HG03108 (cell line): ENCODE measurements at regions not wholly inside any gene's neighbourhood (a gene's known extent, or its start where the extent isn't known, plus 50 kb on each side); places are given as distances from the start of the nearest gene placed in this dataset.

ENCODE experiments used
- ATAC-seq: cut with Tn5 transposase; IDR thresholded peaks from one replicate; pipeline ENCODE4 v1.9.1; 2021; ENCODE audit warnings: moderate library complexity; ENCODE audit not compliant: unreplicated experiment

DNA sequence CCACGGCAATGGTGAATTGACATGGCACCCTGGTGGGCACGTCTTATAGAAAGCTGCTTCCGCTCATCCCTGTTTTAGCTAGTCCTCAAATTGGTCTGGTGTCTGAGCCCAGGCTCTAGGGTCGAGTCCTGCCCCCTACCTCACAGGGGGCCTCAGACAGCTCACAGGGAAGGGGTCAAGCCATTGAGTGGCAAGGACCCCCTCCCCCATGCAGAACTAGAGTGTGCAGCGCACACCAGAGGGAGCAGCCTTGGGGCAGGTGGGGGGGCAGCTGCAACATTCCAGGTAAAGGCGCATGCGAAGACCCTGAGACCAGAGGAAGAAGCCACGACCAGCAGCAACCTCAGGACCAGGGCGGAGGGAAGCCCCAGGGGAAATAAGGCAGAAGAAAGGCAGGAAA is 240.4 kb upstream of the PPP2R2D start:
- no peak for ATAC-seq

DNA sequence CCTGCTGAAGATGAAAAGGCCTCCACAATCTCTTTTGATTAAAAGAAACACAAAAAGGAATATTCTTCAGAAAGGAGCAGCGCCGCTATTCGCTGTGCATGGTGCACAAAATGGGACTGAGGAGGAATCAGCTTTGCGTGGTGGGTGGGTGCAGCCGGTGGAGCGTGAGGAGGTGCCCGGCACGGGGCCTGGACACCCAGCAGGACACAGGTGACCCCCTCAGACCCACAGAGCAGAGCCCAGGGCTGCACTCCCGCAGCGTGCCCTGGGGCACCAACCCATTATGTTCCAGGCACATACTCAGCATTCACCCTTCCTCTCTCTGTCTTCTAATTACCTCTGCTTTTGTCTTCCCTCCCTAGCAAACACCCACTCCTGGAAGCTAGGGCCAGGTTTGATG is 238.0 kb upstream of the PPP2R2D start:
- no peak for ATAC-seq

GRCh38 chr10:131663351-131663750 is 237.5 kb upstream of the PPP2R2D start:
- no peak for ATAC-seq

DNA sequence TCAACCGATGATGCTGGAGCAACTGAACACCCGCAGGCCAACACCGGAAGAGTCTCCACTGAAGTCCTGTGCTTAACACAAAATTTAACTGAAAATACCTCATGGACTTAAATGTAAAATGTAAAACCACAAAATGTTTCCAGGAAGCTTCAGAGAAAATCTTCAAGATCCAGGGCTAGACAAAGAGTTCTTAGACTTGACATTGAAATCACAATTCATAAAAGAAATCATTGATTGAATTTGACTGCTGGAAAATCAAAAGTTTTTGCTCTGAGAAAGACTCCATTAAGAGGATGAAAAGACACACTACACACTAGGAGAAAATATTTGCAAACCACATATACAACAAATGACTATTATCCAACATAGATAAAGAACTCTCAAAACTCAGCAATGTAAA is 234.7 kb upstream of the PPP2R2D start:
- ATAC-seq = no peak

DNA sequence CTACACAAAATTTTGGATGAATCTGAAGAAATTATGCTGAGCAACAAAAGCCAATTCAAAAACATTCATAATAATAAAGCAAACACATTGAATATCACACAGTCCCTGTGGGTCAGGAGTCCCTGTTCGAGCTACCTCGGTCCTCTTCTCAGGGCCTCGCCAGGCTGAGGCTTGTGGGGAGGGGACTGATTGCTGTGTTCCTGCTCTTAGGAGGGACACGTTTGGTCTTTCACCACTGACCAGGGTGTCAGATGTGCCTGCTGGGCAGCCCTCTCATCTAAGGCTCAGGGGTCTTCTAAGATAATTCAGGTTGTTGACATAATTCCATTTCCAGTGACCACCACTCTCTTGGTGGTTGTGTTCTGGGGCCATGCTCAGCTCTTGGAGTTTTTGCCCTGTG is 233.8 kb upstream of the PPP2R2D start:
- no peak for ATAC-seq

GRCh38 chr10:131667561-131667960 is 233.2 kb upstream of the PPP2R2D start:
- no peak for ATAC-seq

GRCh38 chr10:131668903-131669302 is 231.9 kb upstream of the PPP2R2D start:
- no peak for ATAC-seq

- no peak for ATAC-seq
Measured at GRCh38 chr10:131669838-131670237, 231.0 kb upstream of the PPP2R2D start.

GRCh38 chr10:131670341-131670740 is 230.5 kb upstream of the PPP2R2D start:
- no peak for ATAC-seq

- ATAC-seq = no peak
Measured at GRCh38 chr10:131673396-131673795, 227.4 kb upstream of the PPP2R2D start.

- ATAC-seq = no peak
Measured at GRCh38 chr10:131674130-131674529, 226.7 kb upstream of the PPP2R2D start.

GRCh38 chr10:131675104-131675503 is 225.7 kb upstream of the PPP2R2D start:
- no peak for ATAC-seq

DNA sequence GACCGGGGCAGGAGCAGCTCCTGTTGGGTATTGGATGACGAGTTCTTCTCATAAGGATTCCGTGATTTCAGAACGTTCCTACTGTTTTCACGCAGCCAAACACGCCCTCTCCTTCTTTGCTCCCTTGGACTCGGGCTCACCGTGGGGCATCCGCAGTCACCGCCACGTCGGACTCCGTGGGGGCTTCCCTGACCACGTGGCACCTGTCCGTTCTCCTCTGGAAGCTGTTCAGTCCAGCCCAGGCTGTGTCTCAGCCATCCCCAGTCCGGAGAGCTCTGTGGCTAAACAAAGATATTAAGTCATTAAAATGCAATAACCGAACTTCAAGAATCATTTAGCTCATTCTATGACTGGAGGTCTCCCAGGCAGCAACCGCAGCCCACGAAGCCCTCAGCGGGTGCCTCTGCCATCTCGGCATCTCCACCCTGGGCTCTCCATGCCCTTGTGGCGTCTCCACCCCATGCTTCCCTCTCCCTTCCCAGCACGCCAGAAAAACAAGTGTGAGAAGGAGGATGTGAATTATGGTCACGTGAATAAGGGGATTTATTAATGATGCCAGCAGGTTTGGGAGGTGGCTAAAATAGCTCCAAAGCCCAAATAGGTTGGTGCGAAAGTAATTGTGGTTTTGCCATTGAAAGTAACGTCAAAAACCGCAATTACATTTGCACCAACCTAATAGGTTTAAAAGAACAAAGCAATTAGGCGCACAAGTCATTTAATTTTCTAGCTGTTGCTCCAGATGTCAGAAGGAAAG is 224.6 kb upstream of the PPP2R2D start:
- no peak for ATAC-seq

DNA sequence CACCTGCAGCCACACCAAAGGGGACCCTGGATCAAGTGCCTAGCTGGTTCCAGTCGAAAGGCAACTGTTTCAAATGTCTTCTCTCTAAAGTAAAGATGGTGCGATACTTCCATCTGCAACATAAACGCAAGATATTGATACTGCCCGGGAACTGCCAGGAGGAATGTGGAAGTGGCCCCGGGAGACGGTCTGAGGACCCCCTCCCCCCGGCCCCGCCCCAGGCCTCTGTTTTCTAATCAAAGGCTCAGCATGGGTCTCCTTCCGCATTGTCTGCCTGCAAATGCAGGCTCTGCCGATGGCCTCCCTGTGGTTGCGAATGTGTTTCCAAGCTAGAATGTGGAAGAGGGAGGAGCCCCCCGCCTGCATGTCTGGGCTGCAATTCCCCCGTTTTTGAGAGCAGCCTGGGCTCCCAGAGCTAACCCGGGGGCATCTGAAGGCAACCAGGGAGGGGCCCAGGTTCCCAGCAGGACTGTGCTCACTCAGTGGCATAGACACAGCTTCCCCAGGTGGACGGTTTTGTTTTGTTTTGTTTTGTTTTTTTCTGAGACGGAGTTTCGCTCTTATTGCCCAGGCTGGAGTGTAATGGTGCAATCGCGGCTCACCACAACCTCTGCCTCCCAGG is 223.9 kb upstream of the PPP2R2D start:
- no peak for ATAC-seq

DNA sequence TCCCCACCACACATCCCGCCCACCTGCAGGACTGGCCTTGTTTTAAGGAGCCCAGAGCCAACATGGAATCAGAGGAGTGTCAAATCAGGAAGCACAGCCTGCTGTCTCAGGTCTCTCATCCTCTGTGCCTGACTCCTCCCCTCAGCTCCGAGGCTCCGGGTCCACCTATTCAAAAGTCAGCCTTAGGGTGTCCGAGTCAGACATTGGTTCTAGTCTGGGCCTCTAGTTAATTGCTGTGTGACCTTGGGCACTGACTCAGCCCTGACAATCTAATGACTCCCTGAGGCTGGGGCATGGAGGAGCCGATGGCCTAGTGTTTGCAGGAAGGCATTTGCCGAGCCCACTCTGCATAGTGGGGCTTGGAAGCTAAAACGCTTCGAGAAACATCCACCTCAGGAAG is 223.1 kb upstream of the PPP2R2D start:
- ATAC-seq = no peak

- ATAC-seq = no peak
Measured at GRCh38 chr10:131678171-131678570, 222.6 kb upstream of the PPP2R2D start.

GRCh38 chr10:131678613-131679012 is 222.2 kb upstream of the PPP2R2D start:
- ATAC-seq = no peak

DNA sequence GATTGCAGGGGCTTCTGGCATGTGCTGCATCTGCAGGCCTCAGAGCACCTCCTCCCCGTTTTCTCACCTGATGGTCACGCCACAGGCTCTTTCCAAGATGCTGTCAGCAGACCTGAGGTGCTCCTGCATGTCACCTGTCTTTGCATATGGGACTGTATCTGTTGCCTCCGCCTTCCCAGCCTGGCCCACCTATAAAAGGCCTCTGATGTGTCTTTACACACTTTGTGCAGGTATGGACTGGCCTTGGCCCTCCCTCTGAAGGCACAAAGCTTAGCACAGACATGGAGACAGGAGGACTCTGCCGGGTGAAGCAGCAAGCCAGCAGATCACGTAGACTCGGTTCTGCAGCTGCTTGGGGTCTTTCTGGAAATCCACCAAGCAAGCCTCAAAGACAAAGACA is 220.9 kb upstream of the PPP2R2D start:
- no peak for ATAC-seq

DNA sequence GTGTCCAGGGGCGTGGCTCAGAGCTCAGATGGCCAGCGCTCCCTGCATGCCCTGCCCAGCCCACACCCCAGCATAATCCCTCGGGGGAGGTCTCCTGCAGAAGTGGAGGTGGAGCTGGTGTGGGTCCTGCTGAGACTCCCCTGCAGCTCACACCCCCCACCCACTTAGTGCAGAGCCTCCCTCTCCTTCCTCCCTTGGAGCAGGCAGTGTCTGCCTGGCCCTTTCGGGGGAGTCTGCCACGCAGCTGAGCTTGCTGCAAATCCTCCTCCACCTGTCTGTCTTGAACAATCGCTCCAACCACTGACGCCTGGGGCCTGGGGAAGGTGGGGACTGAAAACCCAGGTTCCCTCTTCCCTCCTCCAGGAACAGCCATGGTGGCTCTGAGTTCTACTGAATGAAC is 219.7 kb upstream of the PPP2R2D start:
- no peak for ATAC-seq

DNA sequence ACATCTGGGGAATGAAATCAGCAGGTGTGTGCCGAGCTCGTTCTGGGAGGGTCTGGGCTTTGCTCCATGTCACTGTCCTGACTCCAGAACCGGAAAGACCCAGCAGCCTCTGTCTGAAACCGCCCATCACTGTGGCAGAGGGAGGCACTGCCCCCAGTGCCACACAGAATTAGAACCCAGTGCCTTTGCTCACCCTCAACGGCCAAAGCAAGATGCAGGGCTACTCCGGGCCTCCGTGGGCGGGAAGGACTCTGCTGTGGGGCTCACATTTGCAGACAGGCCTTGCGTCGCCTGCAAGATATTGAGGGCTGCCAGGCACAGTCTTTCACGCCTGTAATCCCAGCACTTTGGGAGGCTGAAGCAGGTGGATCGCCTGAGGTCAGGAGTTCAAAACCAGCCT is 219.2 kb upstream of the PPP2R2D start:
- no peak for ATAC-seq

GRCh38 chr10:131682271-131682962 is 218.4 kb upstream of the PPP2R2D start:
- ATAC-seq = no peak

GRCh38 chr10:131683281-131683861 is 217.4 kb upstream of the PPP2R2D start:
- no peak for ATAC-seq
